GM12891 (cell line): ENCODE measurements at regions not wholly inside any gene's neighbourhood (a gene's known extent, or its start where the extent isn't known, plus 50 kb on each side); places are given as distances from the start of the nearest gene placed in this dataset.

Experiments
- POLR2A ChIP-seq: IDR thresholded peaks from 2 replicates; pipeline ENCODE4 v1.6.1; 2011; ENCODE audit warnings: low read depth, low read length, control low read depth
- POLR2AphosphoS5 ChIP-seq: IDR thresholded peaks from 2 replicates; pipeline ENCODE4 v1.6.1; 2011; ENCODE audit warnings: low read depth, low read length, control low read depth

GRCh38 chr6:40160826-40161225 is 226.6 kb upstream of the MOCS1 start:
- TF ChIP-seq POLR2A = no peak
- no peak for TF ChIP-seq POLR2AphosphoS5
